ENCODE measurements at regions not wholly inside any gene's neighbourhood (a gene's known extent, or its start where the extent isn't known, plus 50 kb on each side); places are given as distances from the start of the nearest gene placed in this dataset.

- H3K4me1 ChIP-seq (ENCODE audit: insufficient read depth, low read length), result no peaks in the 10 kb centered on the region
- H3K4me3 ChIP-seq (ENCODE audit: low read length), result no peak overlapping the region
- no peak overlapping the region for H3K4me3 Mint-ChIP-seq
- no peaks in the 10 kb centered on the region for H3K9me3 Mint-ChIP-seq
- H3K36me3 Mint-ChIP-seq (ENCODE audit: low read depth), result no peaks in the 10 kb centered on the region
- CTCF ChIA-PET, result no interaction called here
- H3K27ac ChIP-seq (ENCODE audit: low read depth in 1 of 2, low read length in 2 of 2), result no peak overlapping the region
- ATAC-seq (ENCODE audit: poor library complexity) (no peak), DNase-seq (no peak)
- POLR2A ChIA-PET, result no interaction called here
- intact Hi-C loops (cut with DNase I, micrococcal nuclease), result no loop called here
- no peaks in the 10 kb centered on the region for H3K36me3 ChIP-seq (ENCODE audit: insufficient read depth, low read length)
- no peak overlapping the region for H3K27ac Mint-ChIP-seq
- no peaks in the 10 kb centered on the region for H3K4me1 Mint-ChIP-seq (ENCODE audit: low read depth)
- peaks cover 0 to 3% of the 10 kb centered on the region in 2 experiments for H3K9me3 ChIP-seq (ENCODE audit: control insufficient read depth in 1 of 2, insufficient read depth in 1 of 2, low read length in 2 of 2)
- H3K27me3 Mint-ChIP-seq, result peaks cover 29% of the 10 kb centered on the region
- peaks cover 8 to 14% of the 10 kb centered on the region in 2 experiments for H3K27me3 ChIP-seq (ENCODE audit: control insufficient read depth in 1 of 2, insufficient read depth in 2 of 2, low read length in 2 of 2)
- no peak for TF ChIP-seq CTCF (IDR thresholded peaks at IDR 0.05)
Observed at GRCh38 chr5:135669416-135669815, 90.6 kb upstream of the CXCL14 start.

GRCh38 chr5:135667673-135668072, 88.9 kb upstream of the CXCL14 start:
- ChIA-PET POLR2A (no interaction called here), CTCF (no interaction called here)
- TF ChIP-seq CTCF (IDR thresholded peaks at IDR 0.05), result no peak
- Histone ChIP-seq H3K9me3 (ENCODE audit: control insufficient read depth in 1 of 2, insufficient read depth in 1 of 2, low read length in 2 of 2) (peaks cover 0 to 3% of the 10 kb centered on the region in 2 experiments), H3K36me3 (ENCODE audit: insufficient read depth, low read length) (no peaks in the 10 kb centered on the region), H3K27ac (ENCODE audit: low read depth in 1 of 2, low read length in 2 of 2) (no peak overlapping the region), H3K27me3 (ENCODE audit: control insufficient read depth in 1 of 2, insufficient read depth in 2 of 2, low read length in 2 of 2) (peaks cover 11 to 14% of the 10 kb centered on the region in 2 experiments), H3K4me3 (ENCODE audit: low read length) (no peak overlapping the region), H3K4me1 (ENCODE audit: insufficient read depth, low read length) (no peaks in the 10 kb centered on the region)
- intact Hi-C loops (cut with DNase I, micrococcal nuclease), result no loop called here
- H3K27me3 Mint-ChIP-seq, result peaks cover 40% of the 10 kb centered on the region
- ATAC-seq (ENCODE audit: poor library complexity) (no peak), DNase-seq (no peak)
- H3K4me3 Mint-ChIP-seq, result no peak overlapping the region
- H3K36me3 Mint-ChIP-seq (ENCODE audit: low read depth), result no peaks in the 10 kb centered on the region
- no peak overlapping the region for H3K27ac Mint-ChIP-seq
- no peaks in the 10 kb centered on the region for H3K9me3 Mint-ChIP-seq
- no peaks in the 10 kb centered on the region for H3K4me1 Mint-ChIP-seq (ENCODE audit: low read depth)

GRCh38 chr5:135667204-135667603, 88.4 kb upstream of the CXCL14 start:
- H3K4me1 ChIP-seq (ENCODE audit: insufficient read depth, low read length), result no peaks in the 10 kb centered on the region
- H3K9me3 ChIP-seq (ENCODE audit: control insufficient read depth in 1 of 2, insufficient read depth in 1 of 2, low read length in 2 of 2), result peaks cover 0 to 3% of the 10 kb centered on the region in 2 experiments
- peaks cover 41% of the 10 kb centered on the region for H3K27me3 Mint-ChIP-seq
- H3K27ac ChIP-seq (ENCODE audit: low read depth in 1 of 2, low read length in 2 of 2), result no peak overlapping the region
- no peaks in the 10 kb centered on the region for H3K4me1 Mint-ChIP-seq (ENCODE audit: low read depth)
- ATAC-seq (ENCODE audit: poor library complexity) (no peak), DNase-seq (no peak)
- ChIA-PET CTCF (no interaction called here), POLR2A (no interaction called here)
- H3K4me3 Mint-ChIP-seq, result no peak overlapping the region
- intact Hi-C loops (cut with DNase I, micrococcal nuclease), result no loop called here
- H3K36me3 Mint-ChIP-seq (ENCODE audit: low read depth), result no peaks in the 10 kb centered on the region
- peaks cover 11 to 14% of the 10 kb centered on the region in 2 experiments for H3K27me3 ChIP-seq (ENCODE audit: control insufficient read depth in 1 of 2, insufficient read depth in 2 of 2, low read length in 2 of 2)
- no peaks in the 10 kb centered on the region for H3K36me3 ChIP-seq (ENCODE audit: insufficient read depth, low read length)
- H3K9me3 Mint-ChIP-seq, result no peaks in the 10 kb centered on the region
- H3K4me3 ChIP-seq (ENCODE audit: low read length), result no peak overlapping the region
- no peak for TF ChIP-seq CTCF (IDR thresholded peaks at IDR 0.05)
- no peak overlapping the region for H3K27ac Mint-ChIP-seq

All from CD4-positive, alpha-beta T cell (primary cell).